Anterior cingulate cortex (tissue), 58 donors: ENCODE measurements at regions not wholly inside any gene's neighbourhood (a gene's known extent, or its start where the extent isn't known, plus 50 kb on each side); places are given as distances from the start of the nearest gene placed in this dataset.

Experiments
- DNase-seq, 58 donors: peaks; one replicate each; lab custom pipeline; 2025; lab: John Stamatoyannopoulos, UW

- no peak for DNase-seq
Observed at GRCh38 chr5:4100739-4101138, 505.1 kb downstream of the IRX1 start.

- DNase-seq: no peak
Observed at GRCh38 chr5:4101189-4101588, 505.6 kb downstream of the IRX1 start.

- no peak for DNase-seq
Observed at GRCh38 chr5:4104831-4105597, 509.4 kb downstream of the IRX1 start.

GRCh38 chr5:4108690-4109089 is 513.1 kb downstream of the IRX1 start:
- no peak for DNase-seq

- DNase-seq: no peak
Observed at GRCh38 chr5:4113426-4113825, 517.8 kb downstream of the IRX1 start.

GRCh38 chr5:4113905-4114304 is 518.3 kb downstream of the IRX1 start:
- DNase-seq: no peak

- no peak for DNase-seq
Observed at GRCh38 chr5:4114452-4114851, 518.8 kb downstream of the IRX1 start.

- DNase-seq: no peak
Observed at GRCh38 chr5:4116834-4117233, 521.2 kb downstream of the IRX1 start.

- DNase-seq: no peak
Observed at GRCh38 chr5:4124221-4124970, 528.8 kb downstream of the IRX1 start.

GRCh38 chr5:4128994-4129393 is 533.4 kb downstream of the IRX1 start:
- no peak for DNase-seq

- DNase-seq: no peak
Observed at GRCh38 chr5:4129523-4129922, 533.9 kb downstream of the IRX1 start.

GRCh38 chr5:4130819-4131218 is 535.2 kb downstream of the IRX1 start:
- no peak for DNase-seq

- DNase-seq: no peak
Observed at GRCh38 chr5:4137781-4138180, 542.1 kb downstream of the IRX1 start.

GRCh38 chr5:4142842-4143241 is 547.2 kb downstream of the IRX1 start:
- no peak for DNase-seq

- no peak for DNase-seq
Observed at GRCh38 chr5:4144411-4145007, 548.9 kb downstream of the IRX1 start.

GRCh38 chr5:4145511-4145910 is 549.9 kb downstream of the IRX1 start:
- DNase-seq: peak in 1 of 58 donors; percentile 6

GRCh38 chr5:4148009-4148408 is 552.4 kb downstream of the IRX1 start:
- DNase-seq: no peak

- no peak for DNase-seq
Observed at GRCh38 chr5:4150067-4150466, 554.4 kb downstream of the IRX1 start.

GRCh38 chr5:4156153-4156552 is 560.5 kb downstream of the IRX1 start:
- no peak for DNase-seq

GRCh38 chr5:4156889-4157288 is 561.3 kb downstream of the IRX1 start:
- no peak for DNase-seq

- no peak for DNase-seq
Observed at GRCh38 chr5:4158750-4159447, 563.3 kb downstream of the IRX1 start.
